Chondrocyte (in vitro differentiated cells): ENCODE measurements at regions not wholly inside any gene's neighbourhood (a gene's known extent, or its start where the extent isn't known, plus 50 kb on each side); places are given as distances from the start of the nearest gene placed in this dataset.

Experiments
- DNase-seq: peaks from one replicate; pipeline ENCODE4 v3.0.0; 2021; ENCODE audit warnings: mixed read lengths, low spot score
- H3K27ac Mint-ChIP-seq: one replicate; pipeline ENCODE4 v1.8.0; 2021; ENCODE audit warnings: mild to moderate bottlenecking, moderate library complexity, mixed read lengths; ENCODE audit not compliant: unreplicated experiment
- H3K27me3 Mint-ChIP-seq: 2 replicates; pipeline ENCODE4 v1.8.0; 2021; ENCODE audit warnings: low read depth, mixed read lengths
- H3K36me3 Mint-ChIP-seq: 2 replicates; pipeline ENCODE4 v1.8.0; 2021; ENCODE audit warnings: low read depth, mixed read lengths
- H3K4me1 Mint-ChIP-seq: 2 replicates; pipeline ENCODE4 v1.8.0; 2021; ENCODE audit warnings: low read depth, mild to moderate bottlenecking, mixed read lengths
- H3K4me3 Mint-ChIP-seq: one replicate; pipeline ENCODE4 v1.8.0; 2021; ENCODE audit warnings: mild to moderate bottlenecking, moderate library complexity, mixed read lengths; ENCODE audit not compliant: unreplicated experiment
- H3K9me3 Mint-ChIP-seq: 2 replicates; pipeline ENCODE4 v1.8.0; 2021; ENCODE audit warnings: low read depth, mixed read lengths
- TF ChIP-seq, protein P1 (sequence below): fragments of 200-600 bp; sonication (generic); IDR thresholded peaks from 2 replicates; pipeline ENCODE4 v1.5.0; 2021; ENCODE audit warnings: antibody characterized with exemption, mild to moderate bottlenecking, moderate library complexity

DNA sequence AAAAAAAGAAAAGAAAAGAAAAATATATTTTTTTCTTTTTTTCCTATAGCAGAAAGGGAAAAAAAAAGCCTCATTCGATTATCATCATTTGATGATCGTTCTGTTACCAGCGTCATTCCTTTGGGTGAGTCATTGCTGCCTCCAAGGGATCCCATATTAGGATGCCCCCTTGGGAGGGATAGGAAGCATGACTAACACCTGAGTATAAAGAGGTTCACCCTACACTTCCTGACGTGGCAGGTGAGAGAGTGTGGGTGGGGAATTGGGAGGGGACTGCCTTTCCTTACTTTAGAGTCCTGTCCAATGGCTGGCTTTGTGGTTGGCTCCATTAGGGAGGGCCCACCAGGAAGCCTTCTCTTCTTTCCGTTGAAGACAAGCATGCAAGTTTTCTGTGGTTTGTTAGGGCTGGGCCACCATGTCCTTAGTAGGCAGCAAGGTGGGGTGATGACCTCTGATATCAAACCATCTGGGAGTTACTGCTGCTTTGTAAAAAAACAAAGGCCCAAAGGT, 56.1 kb upstream of the FUT8 start:
- Mint-ChIP-seq H3K36me3 (no peaks in the 10 kb centered on the region), H3K9me3 (no peaks in the 10 kb centered on the region), H3K4me1 (no peaks in the 10 kb centered on the region), H3K4me3 (no peak overlapping the region), H3K27me3 (no peaks in the 10 kb centered on the region), H3K27ac (no peak overlapping the region)
- TF ChIP-seq, protein P1, sequence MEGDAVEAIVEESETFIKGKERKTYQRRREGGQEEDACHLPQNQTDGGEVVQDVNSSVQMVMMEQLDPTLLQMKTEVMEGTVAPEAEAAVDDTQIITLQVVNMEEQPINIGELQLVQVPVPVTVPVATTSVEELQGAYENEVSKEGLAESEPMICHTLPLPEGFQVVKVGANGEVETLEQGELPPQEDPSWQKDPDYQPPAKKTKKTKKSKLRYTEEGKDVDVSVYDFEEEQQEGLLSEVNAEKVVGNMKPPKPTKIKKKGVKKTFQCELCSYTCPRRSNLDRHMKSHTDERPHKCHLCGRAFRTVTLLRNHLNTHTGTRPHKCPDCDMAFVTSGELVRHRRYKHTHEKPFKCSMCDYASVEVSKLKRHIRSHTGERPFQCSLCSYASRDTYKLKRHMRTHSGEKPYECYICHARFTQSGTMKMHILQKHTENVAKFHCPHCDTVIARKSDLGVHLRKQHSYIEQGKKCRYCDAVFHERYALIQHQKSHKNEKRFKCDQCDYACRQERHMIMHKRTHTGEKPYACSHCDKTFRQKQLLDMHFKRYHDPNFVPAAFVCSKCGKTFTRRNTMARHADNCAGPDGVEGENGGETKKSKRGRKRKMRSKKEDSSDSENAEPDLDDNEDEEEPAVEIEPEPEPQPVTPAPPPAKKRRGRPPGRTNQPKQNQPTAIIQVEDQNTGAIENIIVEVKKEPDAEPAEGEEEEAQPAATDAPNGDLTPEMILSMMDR: no peak
- DNase-seq: no peak

DNA sequence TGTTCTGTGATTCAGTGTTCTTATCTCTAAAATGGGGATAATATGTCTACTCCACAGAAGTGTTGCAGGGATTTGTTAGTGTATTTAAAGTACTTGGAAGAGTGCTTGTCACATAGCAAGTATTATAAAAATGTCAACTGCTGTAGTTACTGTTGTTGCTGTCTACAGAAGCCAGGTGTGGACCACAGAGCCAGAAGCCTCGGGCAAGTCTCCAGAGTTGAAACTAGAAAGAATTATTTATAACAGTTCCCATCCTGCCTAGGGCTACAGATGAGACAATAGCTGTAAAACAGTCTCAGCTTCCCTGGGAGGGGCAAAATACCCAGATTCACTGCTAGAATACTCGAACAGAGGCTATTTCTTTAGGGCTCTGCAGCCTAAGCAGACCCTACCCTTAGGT, 55.4 kb upstream of the FUT8 start:
- peaks cover 4% of the 10 kb centered on the region for H3K4me1 Mint-ChIP-seq
- no peaks in the 10 kb centered on the region for H3K27me3 Mint-ChIP-seq
- H3K4me3 Mint-ChIP-seq: no peak overlapping the region
- no peaks in the 10 kb centered on the region for H3K9me3 Mint-ChIP-seq
- no peak overlapping the region for H3K27ac Mint-ChIP-seq
- no peaks in the 10 kb centered on the region for H3K36me3 Mint-ChIP-seq
- no peak for DNase-seq
- TF ChIP-seq, protein P1: no peak

DNA sequence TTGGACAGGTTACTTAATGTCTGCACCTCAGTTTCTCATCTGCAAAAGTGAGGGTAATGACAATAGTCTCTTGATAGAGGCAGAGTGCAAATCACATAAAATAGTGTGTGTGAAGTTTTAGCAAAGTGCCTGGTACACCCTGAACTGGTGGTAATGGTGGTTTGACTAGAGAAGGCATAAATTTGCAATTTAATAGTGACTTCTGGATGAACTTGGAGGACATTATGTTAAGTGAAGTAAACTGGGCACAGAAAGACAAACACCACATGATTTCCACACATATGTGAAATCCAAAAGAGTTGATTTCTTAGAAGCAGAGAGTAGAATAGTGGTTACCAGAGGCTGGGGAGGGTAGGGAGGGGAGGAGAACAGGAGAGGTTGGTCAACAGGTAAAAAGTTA, 54.8 kb upstream of the FUT8 start:
- TF ChIP-seq, protein P1: no peak
- Mint-ChIP-seq H3K4me1 (peaks cover 5% of the 10 kb centered on the region), H3K9me3 (no peaks in the 10 kb centered on the region), H3K4me3 (no peak overlapping the region), H3K27me3 (no peaks in the 10 kb centered on the region), H3K27ac (no peak overlapping the region), H3K36me3 (no peaks in the 10 kb centered on the region)
- no peak for DNase-seq

DNA sequence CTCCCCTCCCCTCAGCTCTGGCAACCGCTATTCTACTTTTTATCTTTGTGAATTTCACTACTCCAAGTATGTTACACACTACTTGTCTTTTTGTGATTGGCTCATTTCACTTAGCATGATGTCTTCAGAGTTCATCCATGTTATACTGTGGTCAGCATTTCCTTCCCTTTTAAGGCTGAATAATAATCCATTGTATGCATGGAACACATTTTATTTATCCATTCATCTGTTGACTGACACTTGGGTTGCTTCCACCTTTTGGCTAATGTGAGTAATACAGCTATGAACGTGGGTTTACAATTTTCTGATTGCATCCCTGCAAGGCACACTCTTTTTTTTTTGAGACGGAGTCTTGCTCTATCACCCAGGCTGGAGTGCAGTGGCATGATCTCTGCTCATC, 53.0 kb upstream of the FUT8 start:
- DNase-seq: no peak
- Mint-ChIP-seq H3K9me3 (no peaks in the 10 kb centered on the region), H3K36me3 (no peaks in the 10 kb centered on the region), H3K27ac (no peak overlapping the region), H3K4me1 (peaks cover 5% of the 10 kb centered on the region), H3K27me3 (no peaks in the 10 kb centered on the region), H3K4me3 (no peak overlapping the region)
- TF ChIP-seq, protein P1: peak; percentile 39

DNA sequence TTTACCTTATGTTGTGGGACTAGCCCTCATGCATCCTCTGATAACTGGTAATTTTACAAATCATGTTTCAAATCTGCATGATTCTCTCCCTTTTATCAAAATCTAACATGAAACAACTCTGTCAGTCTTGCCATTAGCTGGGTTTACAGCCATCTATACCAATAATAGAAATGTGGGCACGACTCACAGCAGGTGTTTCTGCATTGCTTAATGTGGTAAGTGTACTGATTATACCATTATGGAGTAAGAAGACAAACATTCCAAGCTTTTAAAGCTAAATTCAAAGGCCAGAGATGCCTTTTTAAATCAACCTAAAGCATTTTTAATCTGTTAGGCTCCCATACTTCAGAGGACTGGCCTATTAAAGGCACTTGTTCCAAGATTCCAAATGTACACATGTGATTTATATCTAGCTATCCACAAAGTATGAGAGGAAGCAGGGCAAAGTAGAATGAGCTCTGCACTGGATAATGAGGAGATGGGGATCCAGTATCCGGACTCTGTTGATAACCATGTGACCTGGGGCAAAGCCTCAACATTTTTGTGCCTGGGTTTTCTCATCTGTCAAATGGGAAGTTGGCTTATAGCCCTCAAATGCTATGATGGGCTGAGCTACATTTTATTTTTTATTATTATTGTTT, 52.3 kb upstream of the FUT8 start:
- H3K27ac Mint-ChIP-seq: no peak overlapping the region
- DNase-seq: no peak

More for the DNA sequence above, 52.3 kb upstream of the FUT8 start:
- H3K27me3 Mint-ChIP-seq: peaks cover under 1% of the 10 kb centered on the region
- H3K4me3 Mint-ChIP-seq: no peak overlapping the region
- H3K9me3 Mint-ChIP-seq: no peaks in the 10 kb centered on the region
- H3K4me1 Mint-ChIP-seq: peaks cover 5% of the 10 kb centered on the region
- TF ChIP-seq, protein P1: no peak
- no peaks in the 10 kb centered on the region for H3K36me3 Mint-ChIP-seq
